MM.1S (cell line): ENCODE measurements at regions not wholly inside any gene's neighbourhood (a gene's known extent, or its start where the extent isn't known, plus 50 kb on each side); places are given as distances from the start of the nearest gene placed in this dataset.

Source experiments
- DNase-seq: peaks from one replicate; pipeline ENCODE4 v3.0.0-alpha.2; 2015
- H2AFZ ChIP-seq: fragments of 300-600 bp; sonication (generic); 2 replicates; pipeline ENCODE4 v1.6.0; 2016; ENCODE audit warnings: antibody characterized with exemption, low read length
- H3F3A ChIP-seq: fragments of 300-600 bp; sonication (generic); 2 replicates; pipeline ENCODE4 v1.6.1; 2016; ENCODE audit warnings: mild to moderate bottlenecking, antibody characterized with exemption, low read length, moderate library complexity, mixed read lengths; ENCODE audit not compliant: insufficient read depth
- H3K27ac ChIP-seq: fragments of 300-600 bp; sonication (generic); 2 replicates; pipeline ENCODE4 v1.5.1; 2016; ENCODE audit warnings: mild to moderate bottlenecking, low read length
- H3K27me3 ChIP-seq: fragments of 300-600 bp; sonication (generic); replicated peaks from 2 replicates; pipeline ENCODE4 v1.6.0; 2016; ENCODE audit warnings: low read length; ENCODE audit not compliant: insufficient read depth
- H3K36me3 ChIP-seq: fragments of 300-600 bp; sonication (generic); replicated peaks from 2 replicates; pipeline ENCODE4 v1.6.1; 2016; ENCODE audit warnings: mild to moderate bottlenecking, low read length, mixed read lengths; ENCODE audit not compliant: insufficient read depth
- H3K4me1 ChIP-seq: fragments of 300-600 bp; sonication (generic); 2 replicates; pipeline ENCODE4 v1.6.1; 2016; ENCODE audit warnings: low read length, mixed read lengths
- H3K4me2 ChIP-seq: fragments of 300-600 bp; sonication (generic); 2 replicates; pipeline ENCODE4 v1.6.0; 2016; ENCODE audit warnings: low read depth, low read length
- H3K4me3 ChIP-seq: fragments of 300-600 bp; sonication (generic); 2 replicates; pipeline ENCODE4 v1.5.1; 2016; ENCODE audit warnings: low read length, mixed read lengths
- H3K79me2 ChIP-seq: fragments of 300-600 bp; sonication (generic); 2 replicates; pipeline ENCODE4 v1.6.1; 2016; ENCODE audit warnings: mixed run types, low read length, mixed read lengths
- H3K9ac ChIP-seq: fragments of 300-600 bp; sonication (generic); 2 replicates; pipeline ENCODE4 v1.6.1; 2016; ENCODE audit warnings: low read length, mixed read lengths
- H3K9me2 ChIP-seq: fragments of 300-600 bp; sonication (generic); replicated peaks from 2 replicates; pipeline ENCODE4 v1.6.1; 2016; ENCODE audit warnings: mild to moderate bottlenecking, low read length, mixed read lengths; ENCODE audit not compliant: insufficient read depth
- H3K9me3 ChIP-seq: fragments of 300-600 bp; sonication (generic); replicated peaks from 2 replicates; pipeline ENCODE4 v1.6.1; 2016; ENCODE audit warnings: mild to moderate bottlenecking, low read length, mixed read lengths; ENCODE audit not compliant: insufficient read depth
- H4K20me1 ChIP-seq: fragments of 300-600 bp; sonication (generic); 2 replicates; pipeline ENCODE4 v1.6.1; 2016; ENCODE audit warnings: mild to moderate bottlenecking, low read length, moderate library complexity, mixed read lengths; ENCODE audit not compliant: insufficient read depth
- EZH2 ChIP-seq: fragments of 300-600 bp; sonication (generic); optimal IDR thresholded peaks from 2 replicates; pipeline ENCODE3; 2017; ENCODE audit warnings: low read depth, mild to moderate bottlenecking, antibody characterized with exemption, low read length, mixed read lengths
- EZH2phosphoT487 ChIP-seq: fragments of 300-600 bp; sonication (generic); IDR thresholded peaks from 2 replicates; pipeline ENCODE4 v1.6.1; 2018; ENCODE audit warnings: antibody characterized with exemption, low read length
- TF ChIP-seq, protein P1 (sequence below): fragments of 300-600 bp; sonication (generic); IDR thresholded peaks from 2 replicates; pipeline ENCODE4 v1.5.1; 2016; ENCODE audit warnings: antibody characterized with exemption, low read length, mixed read lengths

DNA sequence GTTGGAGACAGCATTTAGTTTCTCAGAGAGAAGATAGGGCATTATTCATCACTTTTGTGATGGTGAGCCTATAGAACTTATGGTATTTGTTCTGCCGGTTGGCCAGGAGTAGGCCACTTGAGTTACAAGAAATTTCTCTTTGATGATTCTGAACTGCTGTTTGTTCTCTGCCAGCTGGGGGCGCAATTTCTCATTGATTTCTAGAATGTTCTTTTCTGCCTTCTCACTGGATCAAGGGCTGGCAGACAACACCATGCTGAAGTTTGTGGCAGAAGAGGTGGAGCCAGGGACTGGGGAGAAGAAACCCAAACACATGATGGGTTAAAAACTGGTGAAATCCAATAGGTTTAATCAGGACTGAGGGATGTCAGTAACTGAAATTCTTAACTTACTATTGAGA, 360.6 kb downstream of the FAM72C start:
- Histone ChIP-seq H3K79me2 (no peaks in the 10 kb centered on the region), H3K27ac (no peak overlapping the region), H3F3A (no peaks in the 10 kb centered on the region), H4K20me1 (no peaks in the 10 kb centered on the region), H3K27me3 (no peaks in the 10 kb centered on the region), H3K4me1 (no peaks in the 10 kb centered on the region), H3K9me2 (no peaks in the 10 kb centered on the region), H3K36me3 (no peaks in the 10 kb centered on the region), H2AFZ (no peak overlapping the region), H3K9ac (no peak overlapping the region), H3K4me3 (no peak overlapping the region), H3K9me3 (no peaks in the 10 kb centered on the region), H3K4me2 (no peak overlapping the region)
- no peak for DNase-seq
- TF ChIP-seq EZH2 (no peak), EZH2phosphoT487 (no peak)
- TF ChIP-seq, protein P1, sequence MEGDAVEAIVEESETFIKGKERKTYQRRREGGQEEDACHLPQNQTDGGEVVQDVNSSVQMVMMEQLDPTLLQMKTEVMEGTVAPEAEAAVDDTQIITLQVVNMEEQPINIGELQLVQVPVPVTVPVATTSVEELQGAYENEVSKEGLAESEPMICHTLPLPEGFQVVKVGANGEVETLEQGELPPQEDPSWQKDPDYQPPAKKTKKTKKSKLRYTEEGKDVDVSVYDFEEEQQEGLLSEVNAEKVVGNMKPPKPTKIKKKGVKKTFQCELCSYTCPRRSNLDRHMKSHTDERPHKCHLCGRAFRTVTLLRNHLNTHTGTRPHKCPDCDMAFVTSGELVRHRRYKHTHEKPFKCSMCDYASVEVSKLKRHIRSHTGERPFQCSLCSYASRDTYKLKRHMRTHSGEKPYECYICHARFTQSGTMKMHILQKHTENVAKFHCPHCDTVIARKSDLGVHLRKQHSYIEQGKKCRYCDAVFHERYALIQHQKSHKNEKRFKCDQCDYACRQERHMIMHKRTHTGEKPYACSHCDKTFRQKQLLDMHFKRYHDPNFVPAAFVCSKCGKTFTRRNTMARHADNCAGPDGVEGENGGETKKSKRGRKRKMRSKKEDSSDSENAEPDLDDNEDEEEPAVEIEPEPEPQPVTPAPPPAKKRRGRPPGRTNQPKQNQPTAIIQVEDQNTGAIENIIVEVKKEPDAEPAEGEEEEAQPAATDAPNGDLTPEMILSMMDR: no peak

DNA sequence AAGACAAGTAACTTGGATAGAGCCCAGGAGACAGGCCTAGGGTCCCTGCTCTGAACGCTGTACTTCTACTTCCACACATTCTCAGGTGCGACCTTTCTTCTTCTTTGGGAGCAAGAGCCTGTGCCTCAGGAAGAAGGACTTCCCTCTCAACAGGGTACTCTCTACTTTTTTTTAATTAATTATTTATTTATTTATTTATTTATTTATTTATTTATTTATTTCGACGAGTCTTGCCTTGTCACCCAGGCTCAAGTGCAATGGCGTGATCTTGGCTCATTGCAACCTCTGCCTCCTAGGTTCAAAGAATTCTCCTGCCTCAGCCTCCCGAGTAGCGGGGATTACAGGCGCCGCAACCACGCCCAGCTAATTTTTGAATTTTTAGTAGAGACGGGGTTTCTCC, 361.6 kb downstream of the FAM72C start:
- Histone ChIP-seq H3K79me2 (no peaks in the 10 kb centered on the region), H3K4me2 (no peak overlapping the region), H2AFZ (no peak overlapping the region), H3K36me3 (no peaks in the 10 kb centered on the region), H3K27me3 (no peaks in the 10 kb centered on the region), H3K9ac (no peak overlapping the region), H4K20me1 (no peaks in the 10 kb centered on the region), H3K9me3 (no peaks in the 10 kb centered on the region), H3K4me3 (no peak overlapping the region), H3K9me2 (no peaks in the 10 kb centered on the region), H3K4me1 (no peaks in the 10 kb centered on the region), H3F3A (no peaks in the 10 kb centered on the region), H3K27ac (no peak overlapping the region)
- DNase-seq: no peak
- TF ChIP-seq, protein P1: no peak
- TF ChIP-seq EZH2 (no peak), EZH2phosphoT487 (no peak)

DNA sequence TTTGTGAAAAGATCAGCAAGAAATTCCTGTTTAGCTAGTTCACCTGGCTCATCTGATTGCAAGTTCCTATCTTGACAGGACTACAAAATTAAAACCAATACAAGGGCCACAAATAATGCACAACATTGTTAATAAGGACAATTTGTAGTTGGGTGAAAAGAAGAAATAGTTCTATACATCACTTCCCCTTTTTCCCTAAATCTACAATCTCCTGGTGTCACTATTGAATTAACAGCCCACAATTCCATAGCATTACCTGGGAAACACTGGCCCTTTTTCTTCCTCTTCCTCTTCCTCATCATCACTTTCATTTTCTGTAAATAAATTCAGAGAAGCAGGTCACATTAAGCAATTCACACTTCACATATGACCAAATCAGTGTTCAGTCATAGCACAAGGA, 366.9 kb downstream of the FAM72C start:
- Histone ChIP-seq H3K36me3 (no peaks in the 10 kb centered on the region), H3K79me2 (no peaks in the 10 kb centered on the region), H3K4me3 (no peak overlapping the region), H3F3A (no peaks in the 10 kb centered on the region), H3K27ac (no peak overlapping the region), H3K9me3 (no peaks in the 10 kb centered on the region), H3K4me2 (no peak overlapping the region), H4K20me1 (no peaks in the 10 kb centered on the region), H3K4me1 (no peaks in the 10 kb centered on the region), H2AFZ (no peak overlapping the region), H3K27me3 (no peaks in the 10 kb centered on the region), H3K9me2 (no peaks in the 10 kb centered on the region), H3K9ac (no peak overlapping the region)
- no peak for DNase-seq
- TF ChIP-seq EZH2phosphoT487: no peak

DNA sequence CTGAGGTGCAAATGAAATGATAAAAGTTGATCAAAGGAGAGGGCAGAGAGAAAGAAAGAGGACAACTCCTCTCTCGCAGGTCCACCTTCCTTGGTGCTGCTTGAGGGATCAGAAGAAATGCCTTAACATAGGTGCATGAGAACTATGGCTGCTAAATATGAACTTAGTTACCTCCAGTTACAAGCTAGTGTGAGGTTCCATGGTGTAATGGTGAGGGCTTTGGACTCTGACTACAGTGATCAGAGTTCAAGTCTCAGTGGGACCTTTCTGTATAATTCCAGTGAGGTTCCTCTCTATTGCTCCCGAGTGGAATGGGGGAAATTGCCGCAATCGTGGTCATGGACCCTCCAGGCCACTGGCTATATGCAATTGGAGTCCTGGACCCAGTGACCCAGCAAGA, 387.3 kb downstream of the FAM72C start:
- H2AFZ ChIP-seq: no peak overlapping the region
- H3K79me2 ChIP-seq: no peaks in the 10 kb centered on the region
- H3K4me1 ChIP-seq: no peaks in the 10 kb centered on the region
- no peak overlapping the region for H3K4me3 ChIP-seq
- DNase-seq: no peak
- no peak overlapping the region for H3K9ac ChIP-seq
- no peak for TF ChIP-seq EZH2phosphoT487
- no peak for TF ChIP-seq EZH2
- TF ChIP-seq, protein P1: no peak
- H3K36me3 ChIP-seq: no peaks in the 10 kb centered on the region
- no peaks in the 10 kb centered on the region for H3K9me3 ChIP-seq
- no peaks in the 10 kb centered on the region for H3K27me3 ChIP-seq
- no peaks in the 10 kb centered on the region for H3F3A ChIP-seq
- H3K4me2 ChIP-seq: no peak overlapping the region
- no peaks in the 10 kb centered on the region for H4K20me1 ChIP-seq
- no peak overlapping the region for H3K27ac ChIP-seq
- no peaks in the 10 kb centered on the region for H3K9me2 ChIP-seq
